ENCODE measurements at regions not wholly inside any gene's neighbourhood (a gene's known extent, or its start where the extent isn't known, plus 50 kb on each side); places are given as distances from the start of the nearest gene placed in this dataset.

DNA sequence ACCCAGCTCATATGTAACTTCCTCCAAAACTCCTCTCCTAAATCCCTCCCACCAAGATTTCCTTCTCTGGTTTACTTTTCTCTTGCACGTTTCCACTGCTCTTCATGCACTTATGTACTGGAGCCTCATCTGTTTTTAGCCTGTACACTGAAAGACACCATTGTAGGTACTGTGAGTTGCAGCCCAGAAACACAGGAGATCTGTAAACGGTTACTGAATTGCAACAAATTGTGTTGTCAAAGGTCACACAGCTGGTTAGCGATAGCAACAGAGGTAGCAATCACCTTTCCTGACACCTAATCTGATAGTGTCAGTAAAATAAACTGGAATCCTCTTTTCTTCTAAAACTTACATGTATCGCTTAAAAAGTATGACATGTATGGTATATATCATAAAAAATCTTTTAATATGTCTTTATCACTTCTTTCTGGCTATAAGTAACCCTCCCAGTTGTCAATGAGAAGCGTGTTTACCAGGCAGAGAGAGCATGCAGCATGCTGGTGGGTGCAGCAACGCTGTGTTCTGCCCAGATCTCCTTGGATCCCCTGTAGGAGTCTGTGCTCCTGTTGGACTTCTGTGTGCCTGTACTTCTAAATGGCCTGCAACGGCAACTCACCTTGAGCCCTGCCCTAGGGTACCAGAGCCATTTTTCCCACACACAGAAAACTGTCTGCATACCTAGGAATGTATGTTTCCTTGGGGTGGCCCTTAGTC, 121.5 kb upstream of the CPM start:
- TF ChIP-seq CTCF (IDR thresholded peaks at IDR 0.05) (no peak), POLR2A (IDR thresholded peaks at IDR 0.05) (no peak)

Data from lower leg skin (tissue), 3 donors.